WTC11 (cell line): ENCODE measurements at regions not wholly inside any gene's neighbourhood (a gene's known extent, or its start where the extent isn't known, plus 50 kb on each side); places are given as distances from the start of the nearest gene placed in this dataset.

Source experiments
- ATAC-seq: fragments of 200-7000 bp; cut with Tn5 transposase; 2 replicates; pipeline ENCODE4 v1.10.0; 2021; ENCODE audit warnings: mild to moderate bottlenecking, moderate library complexity
- CTCF ChIA-PET: fragments of 300-600 bp; sonication (Branson Sonifier 250); formaldehyde crosslinking; loops from one replicate; lab custom pipeline; 2021; ENCODE audit warnings: antibody characterized with exemption; lab: Charles Lee
- POLR2A ChIA-PET: fragments of 350-600 bp; sonication (Branson Sonifier 250); formaldehyde crosslinking; loops from one replicate; lab custom pipeline; 2021; ENCODE audit warnings: antibody characterized with exemption; lab: Charles Lee
- DNase-seq: peaks from one replicate; pipeline ENCODE4 v3.0.0; 2021; ENCODE audit warnings: low spot score
- H3K27ac Mint-ChIP-seq: 2 replicates; pipeline ENCODE4 v1.8.0; 2021; ENCODE audit warnings: mixed read lengths
- H3K27me3 Mint-ChIP-seq: 2 replicates; pipeline ENCODE4 v1.8.0; 2021; ENCODE audit warnings: low read depth, mild to moderate bottlenecking, moderate library complexity, mixed read lengths
- H3K36me3 Mint-ChIP-seq: 2 replicates; pipeline ENCODE4 v1.8.0; 2021; ENCODE audit warnings: mixed read lengths
- H3K4me1 Mint-ChIP-seq: 2 replicates; pipeline ENCODE4 v1.8.0; 2022; ENCODE audit warnings: mixed read lengths
- H3K4me3 Mint-ChIP-seq: 2 replicates; pipeline ENCODE4 v1.8.0; 2021; ENCODE audit warnings: mild to moderate bottlenecking, moderate library complexity, mixed read lengths
- H3K9me3 Mint-ChIP-seq: 2 replicates; pipeline ENCODE4 v1.8.0; 2021; ENCODE audit warnings: mixed read lengths
- CBFB ChIP-seq: sonication (generic); formaldehyde crosslinking; IDR thresholded peaks from 2 replicates; pipeline ENCODE4 v1.8.1; 2022; ENCODE audit warnings: mild to moderate bottlenecking, low read depth, missing genetic modification reagents
- ELF4 ChIP-seq: sonication (generic); formaldehyde crosslinking; IDR thresholded peaks from 2 replicates; pipeline ENCODE4 v1.8.1; 2022; ENCODE audit warnings: low read depth, mild to moderate bottlenecking, moderate library complexity, missing genetic modification reagents
- EMX1 ChIP-seq: fragments of 250-450 bp; sonication (Bioruptor Pico); IDR thresholded peaks from 2 replicates; pipeline ENCODE4 v1.8.0; 2021; ENCODE audit warnings: mild to moderate bottlenecking
- ETV6 ChIP-seq: sonication (generic); formaldehyde crosslinking; IDR thresholded peaks from 2 replicates; pipeline ENCODE4 v1.8.1; 2022; ENCODE audit warnings: mild to moderate bottlenecking, missing genetic modification reagents
- FOXP1 ChIP-seq: sonication (generic); formaldehyde crosslinking; IDR thresholded peaks from 2 replicates; pipeline ENCODE4 v1.8.0; 2022; ENCODE audit warnings: missing genetic modification reagents, mild to moderate bottlenecking, moderate library complexity, borderline replicate concordance
- GRHL2 ChIP-seq: fragments of 250-450 bp; sonication (Bioruptor Pico); IDR thresholded peaks from 2 replicates; pipeline ENCODE4 v1.8.0; 2022; ENCODE audit warnings: mild to moderate bottlenecking, moderate library complexity; ENCODE audit not compliant: insufficient replicate concordance, severe bottlenecking
- GTF2I ChIP-seq: fragments of 250-450 bp; sonication (Bioruptor Pico); conservative IDR thresholded peaks from 2 replicates; pipeline ENCODE4 v1.4.0; 2021; ENCODE audit warnings: mild to moderate bottlenecking
- JAZF1 ChIP-seq: fragments of 250-450 bp; sonication (Bioruptor Pico); IDR thresholded peaks from 2 replicates; pipeline ENCODE4 v1.9.0; 2021; ENCODE audit warnings: moderate library complexity, mild to moderate bottlenecking, inconsistent platforms
- MYBL2 ChIP-seq: sonication (generic); formaldehyde crosslinking; IDR thresholded peaks from 2 replicates; pipeline ENCODE4 v1.8.1; 2023; ENCODE audit warnings: mild to moderate bottlenecking, moderate library complexity, missing genetic modification reagents
- NFE2L1 ChIP-seq: sonication (generic); formaldehyde crosslinking; IDR thresholded peaks from 2 replicates; pipeline ENCODE4 v1.8.1; 2023; ENCODE audit warnings: missing genetic modification reagents
- NR3C1 ChIP-seq: sonication (generic); formaldehyde crosslinking; conservative IDR thresholded peaks from 2 replicates; pipeline ENCODE4 v1.8.1; 2023; ENCODE audit warnings: low read depth, mild to moderate bottlenecking, missing genetic modification reagents
- SP1 ChIP-seq: sonication (generic); formaldehyde crosslinking; conservative IDR thresholded peaks from 2 replicates; pipeline ENCODE4 v1.8.1; 2022; ENCODE audit warnings: missing genetic modification reagents
- ZNF232 ChIP-seq: sonication (generic); formaldehyde crosslinking; IDR thresholded peaks from 2 replicates; pipeline ENCODE4 v1.8.0; 2022; ENCODE audit warnings: mild to moderate bottlenecking, missing genetic modification reagents
- ZNF317 ChIP-seq: sonication (generic); formaldehyde crosslinking; IDR thresholded peaks from 2 replicates; pipeline ENCODE4 v1.8.1; 2023; ENCODE audit warnings: low read depth, mild to moderate bottlenecking, moderate library complexity, missing genetic modification reagents, borderline replicate concordance
- TF ChIP-seq, protein P1 (sequence below): sonication (generic); formaldehyde crosslinking; IDR thresholded peaks from 2 replicates; pipeline ENCODE4 v1.8.0; 2023; ENCODE audit warnings: mild to moderate bottlenecking, missing genetic modification reagents
- TF ChIP-seq, protein P2 (sequence below): fragments of 250-450 bp; sonication (Bioruptor Pico); IDR thresholded peaks from 2 replicates; pipeline ENCODE4 v2.1.2; 2022; ENCODE audit warnings: mild to moderate bottlenecking, moderate library complexity
- TF ChIP-seq, protein P3 (sequence below): sonication (generic); formaldehyde crosslinking; conservative IDR thresholded peaks from 2 replicates; pipeline ENCODE4 v1.8.1; 2022; ENCODE audit warnings: mild to moderate bottlenecking, missing genetic modification reagents
- TF ChIP-seq, protein P4 (sequence below): sonication (generic); formaldehyde crosslinking; IDR thresholded peaks from 2 replicates; pipeline ENCODE4 v1.8.1; 2022; ENCODE audit warnings: mild to moderate bottlenecking, missing genetic modification reagents, moderate library complexity, borderline replicate concordance
- TF ChIP-seq, protein P5 (sequence below): sonication (generic); formaldehyde crosslinking; IDR thresholded peaks from 2 replicates; pipeline ENCODE4 v1.8.0; 2023; ENCODE audit warnings: missing genetic modification reagents, mild to moderate bottlenecking, borderline replicate concordance

DNA sequence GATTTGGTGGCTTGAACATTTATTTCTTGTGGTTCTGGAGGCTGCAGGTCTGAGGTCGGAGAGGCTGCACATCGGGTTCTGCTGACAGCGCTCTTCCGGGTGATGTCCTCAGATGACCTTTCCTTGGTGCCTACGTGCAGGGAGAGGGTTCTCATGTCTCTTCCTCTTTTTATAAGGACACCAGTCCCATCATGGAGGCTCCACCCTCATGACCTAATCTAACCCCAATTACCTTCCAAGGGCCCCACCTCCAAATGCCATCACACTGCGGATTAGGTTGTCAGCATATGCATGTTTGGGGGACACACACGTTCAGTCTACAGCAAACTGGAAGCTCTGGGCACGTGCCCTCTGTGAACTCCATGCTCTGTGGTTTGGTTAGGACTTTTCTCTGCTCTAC is 338.6 kb downstream of the FGF9 start (continued):
- TF ChIP-seq, protein P1, sequence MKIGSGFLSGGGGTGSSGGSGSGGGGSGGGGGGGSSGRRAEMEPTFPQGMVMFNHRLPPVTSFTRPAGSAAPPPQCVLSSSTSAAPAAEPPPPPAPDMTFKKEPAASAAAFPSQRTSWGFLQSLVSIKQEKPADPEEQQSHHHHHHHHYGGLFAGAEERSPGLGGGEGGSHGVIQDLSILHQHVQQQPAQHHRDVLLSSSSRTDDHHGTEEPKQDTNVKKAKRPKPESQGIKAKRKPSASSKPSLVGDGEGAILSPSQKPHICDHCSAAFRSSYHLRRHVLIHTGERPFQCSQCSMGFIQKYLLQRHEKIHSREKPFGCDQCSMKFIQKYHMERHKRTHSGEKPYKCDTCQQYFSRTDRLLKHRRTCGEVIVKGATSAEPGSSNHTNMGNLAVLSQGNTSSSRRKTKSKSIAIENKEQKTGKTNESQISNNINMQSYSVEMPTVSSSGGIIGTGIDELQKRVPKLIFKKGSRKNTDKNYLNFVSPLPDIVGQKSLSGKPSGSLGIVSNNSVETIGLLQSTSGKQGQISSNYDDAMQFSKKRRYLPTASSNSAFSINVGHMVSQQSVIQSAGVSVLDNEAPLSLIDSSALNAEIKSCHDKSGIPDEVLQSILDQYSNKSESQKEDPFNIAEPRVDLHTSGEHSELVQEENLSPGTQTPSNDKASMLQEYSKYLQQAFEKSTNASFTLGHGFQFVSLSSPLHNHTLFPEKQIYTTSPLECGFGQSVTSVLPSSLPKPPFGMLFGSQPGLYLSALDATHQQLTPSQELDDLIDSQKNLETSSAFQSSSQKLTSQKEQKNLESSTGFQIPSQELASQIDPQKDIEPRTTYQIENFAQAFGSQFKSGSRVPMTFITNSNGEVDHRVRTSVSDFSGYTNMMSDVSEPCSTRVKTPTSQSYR: no peak
- TF ChIP-seq ELF4 (CRISPR knock-in tag): no peak
- TF ChIP-seq ZNF232 (CRISPR knock-in tag): no peak
- TF ChIP-seq, protein P2, sequence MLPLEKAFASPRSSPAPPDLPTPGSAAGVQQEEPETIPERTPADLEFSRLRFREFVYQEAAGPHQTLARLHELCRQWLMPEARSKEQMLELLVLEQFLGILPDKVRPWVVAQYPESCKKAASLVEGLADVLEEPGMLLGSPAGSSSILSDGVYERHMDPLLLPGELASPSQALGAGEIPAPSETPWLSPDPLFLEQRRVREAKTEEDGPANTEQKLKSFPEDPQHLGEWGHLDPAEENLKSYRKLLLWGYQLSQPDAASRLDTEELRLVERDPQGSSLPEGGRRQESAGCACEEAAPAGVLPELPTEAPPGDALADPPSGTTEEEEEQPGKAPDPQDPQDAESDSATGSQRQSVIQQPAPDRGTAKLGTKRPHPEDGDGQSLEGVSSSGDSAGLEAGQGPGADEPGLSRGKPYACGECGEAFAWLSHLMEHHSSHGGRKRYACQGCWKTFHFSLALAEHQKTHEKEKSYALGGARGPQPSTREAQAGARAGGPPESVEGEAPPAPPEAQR: no peak
- TF ChIP-seq FOXP1 (CRISPR knock-in tag): no peak
- TF ChIP-seq GRHL2 (CRISPR knock-in tag): no peak
- TF ChIP-seq ETV6 (CRISPR knock-in tag): no peak
- TF ChIP-seq CBFB (CRISPR knock-in tag): no peak
- TF ChIP-seq, protein P3, sequence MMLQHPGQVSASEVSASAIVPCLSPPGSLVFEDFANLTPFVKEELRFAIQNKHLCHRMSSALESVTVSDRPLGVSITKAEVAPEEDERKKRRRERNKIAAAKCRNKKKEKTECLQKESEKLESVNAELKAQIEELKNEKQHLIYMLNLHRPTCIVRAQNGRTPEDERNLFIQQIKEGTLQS: no peak
- no peak for TF ChIP-seq ZNF317 (CRISPR knock-in tag)

DNA sequence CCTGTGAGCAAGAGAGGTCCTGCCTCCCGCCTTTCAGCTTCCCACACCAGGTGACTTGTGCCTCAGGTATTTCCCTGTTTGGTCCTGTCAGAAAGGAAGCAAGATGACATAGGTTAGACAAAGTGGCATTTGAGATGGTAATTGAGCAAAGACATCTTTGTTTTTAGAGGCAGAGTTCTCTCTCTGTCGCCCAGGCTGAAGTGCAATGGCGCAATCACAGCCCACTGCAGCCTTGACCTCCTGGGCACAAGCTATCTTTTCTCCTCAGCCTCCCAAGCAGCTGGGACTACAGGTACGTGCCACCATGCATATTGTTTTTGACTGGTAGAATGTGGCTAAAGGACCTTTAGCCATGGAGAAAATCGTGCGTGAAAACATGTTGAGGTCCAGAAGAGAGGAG is 339.1 kb downstream of the FGF9 start:
- TF ChIP-seq JAZF1 (CRISPR knock-in tag) (no peak), GTF2I (CRISPR knock-in tag) (no peak), MYBL2 (no peak), EMX1 (CRISPR knock-in tag) (no peak), GRHL2 (CRISPR knock-in tag) (no peak), NR3C1 (CRISPR knock-in tag) (no peak), NFE2L1 (CRISPR knock-in tag) (no peak), SP1 (CRISPR knock-in tag) (no peak), CBFB (CRISPR knock-in tag) (no peak)
- TF ChIP-seq, protein P4, sequence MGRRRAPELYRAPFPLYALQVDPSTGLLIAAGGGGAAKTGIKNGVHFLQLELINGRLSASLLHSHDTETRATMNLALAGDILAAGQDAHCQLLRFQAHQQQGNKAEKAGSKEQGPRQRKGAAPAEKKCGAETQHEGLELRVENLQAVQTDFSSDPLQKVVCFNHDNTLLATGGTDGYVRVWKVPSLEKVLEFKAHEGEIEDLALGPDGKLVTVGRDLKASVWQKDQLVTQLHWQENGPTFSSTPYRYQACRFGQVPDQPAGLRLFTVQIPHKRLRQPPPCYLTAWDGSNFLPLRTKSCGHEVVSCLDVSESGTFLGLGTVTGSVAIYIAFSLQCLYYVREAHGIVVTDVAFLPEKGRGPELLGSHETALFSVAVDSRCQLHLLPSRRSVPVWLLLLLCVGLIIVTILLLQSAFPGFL: no peak
- TF ChIP-seq, protein P1: no peak
- TF ChIP-seq, protein P5, sequence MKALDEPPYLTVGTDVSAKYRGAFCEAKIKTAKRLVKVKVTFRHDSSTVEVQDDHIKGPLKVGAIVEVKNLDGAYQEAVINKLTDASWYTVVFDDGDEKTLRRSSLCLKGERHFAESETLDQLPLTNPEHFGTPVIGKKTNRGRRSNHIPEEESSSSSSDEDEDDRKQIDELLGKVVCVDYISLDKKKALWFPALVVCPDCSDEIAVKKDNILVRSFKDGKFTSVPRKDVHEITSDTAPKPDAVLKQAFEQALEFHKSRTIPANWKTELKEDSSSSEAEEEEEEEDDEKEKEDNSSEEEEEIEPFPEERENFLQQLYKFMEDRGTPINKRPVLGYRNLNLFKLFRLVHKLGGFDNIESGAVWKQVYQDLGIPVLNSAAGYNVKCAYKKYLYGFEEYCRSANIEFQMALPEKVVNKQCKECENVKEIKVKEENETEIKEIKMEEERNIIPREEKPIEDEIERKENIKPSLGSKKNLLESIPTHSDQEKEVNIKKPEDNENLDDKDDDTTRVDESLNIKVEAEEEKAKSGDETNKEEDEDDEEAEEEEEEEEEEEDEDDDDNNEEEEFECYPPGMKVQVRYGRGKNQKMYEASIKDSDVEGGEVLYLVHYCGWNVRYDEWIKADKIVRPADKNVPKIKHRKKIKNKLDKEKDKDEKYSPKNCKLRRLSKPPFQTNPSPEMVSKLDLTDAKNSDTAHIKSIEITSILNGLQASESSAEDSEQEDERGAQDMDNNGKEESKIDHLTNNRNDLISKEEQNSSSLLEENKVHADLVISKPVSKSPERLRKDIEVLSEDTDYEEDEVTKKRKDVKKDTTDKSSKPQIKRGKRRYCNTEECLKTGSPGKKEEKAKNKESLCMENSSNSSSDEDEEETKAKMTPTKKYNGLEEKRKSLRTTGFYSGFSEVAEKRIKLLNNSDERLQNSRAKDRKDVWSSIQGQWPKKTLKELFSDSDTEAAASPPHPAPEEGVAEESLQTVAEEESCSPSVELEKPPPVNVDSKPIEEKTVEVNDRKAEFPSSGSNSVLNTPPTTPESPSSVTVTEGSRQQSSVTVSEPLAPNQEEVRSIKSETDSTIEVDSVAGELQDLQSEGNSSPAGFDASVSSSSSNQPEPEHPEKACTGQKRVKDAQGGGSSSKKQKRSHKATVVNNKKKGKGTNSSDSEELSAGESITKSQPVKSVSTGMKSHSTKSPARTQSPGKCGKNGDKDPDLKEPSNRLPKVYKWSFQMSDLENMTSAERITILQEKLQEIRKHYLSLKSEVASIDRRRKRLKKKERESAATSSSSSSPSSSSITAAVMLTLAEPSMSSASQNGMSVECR: no peak
- TF ChIP-seq, protein P3: no peak
- ChIA-PET CTCF (no interaction called here), POLR2A (no interaction called here)
- ATAC-seq (no peak), DNase-seq (no peak)
- Mint-ChIP-seq H3K27me3 (no peaks in the 10 kb centered on the region), H3K4me1 (peaks cover 5% of the 10 kb centered on the region; the same call in 1 of the 2 replicates), H3K27ac (no peak overlapping the region), H3K9me3 (peaks cover 15% of the 10 kb centered on the region), H3K36me3 (no peaks in the 10 kb centered on the region), H3K4me3 (no peak overlapping the region)
